IPS-18c (cell line): ENCODE measurements at regions not wholly inside any gene's neighbourhood (a gene's known extent, or its start where the extent isn't known, plus 50 kb on each side); places are given as distances from the start of the nearest gene placed in this dataset.
"Not testable (repeated sequence)": the region's sequence is repeated elsewhere in the genome, so short reads cannot be mapped to it uniquely, and the experiment has no call there.

ENCODE experiments used
- H3K4me3 ChIP-seq: 2 replicates; pipeline ENCODE4 v1.7.0; 2013; ENCODE audit warnings: low read depth, mild to moderate bottlenecking, low read length, moderate library complexity; ENCODE audit not compliant: insufficient read depth
- H3K9me3 ChIP-seq: one replicate; pipeline ENCODE4 v1.6.1; 2013; ENCODE audit warnings: mild to moderate bottlenecking, low read length, moderate library complexity; ENCODE audit not compliant: control insufficient read depth, insufficient read depth

DNA sequence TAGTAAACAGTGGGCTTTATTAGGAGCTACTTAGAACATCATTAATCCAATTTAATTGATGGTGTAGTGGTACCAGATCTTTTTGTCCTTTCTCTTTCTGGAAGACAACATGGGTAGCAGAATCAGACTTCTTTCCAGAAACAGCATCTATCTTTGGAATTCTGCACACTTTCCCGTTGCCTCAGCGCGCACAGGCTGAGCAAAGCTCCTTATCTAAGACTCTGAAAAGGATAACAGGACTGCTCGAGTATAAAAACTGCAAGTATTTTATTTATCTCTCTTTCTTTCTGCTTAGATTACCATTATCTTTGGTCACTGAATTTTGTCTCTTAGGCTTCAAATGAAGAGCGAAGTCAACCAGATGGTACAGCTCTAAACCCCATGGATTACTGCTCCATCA lies 191.7 kb downstream of the DHX15 start:
- Histone ChIP-seq H3K9me3 (no peaks in the 10 kb centered on the region), H3K4me3 (no peak overlapping the region)

DNA sequence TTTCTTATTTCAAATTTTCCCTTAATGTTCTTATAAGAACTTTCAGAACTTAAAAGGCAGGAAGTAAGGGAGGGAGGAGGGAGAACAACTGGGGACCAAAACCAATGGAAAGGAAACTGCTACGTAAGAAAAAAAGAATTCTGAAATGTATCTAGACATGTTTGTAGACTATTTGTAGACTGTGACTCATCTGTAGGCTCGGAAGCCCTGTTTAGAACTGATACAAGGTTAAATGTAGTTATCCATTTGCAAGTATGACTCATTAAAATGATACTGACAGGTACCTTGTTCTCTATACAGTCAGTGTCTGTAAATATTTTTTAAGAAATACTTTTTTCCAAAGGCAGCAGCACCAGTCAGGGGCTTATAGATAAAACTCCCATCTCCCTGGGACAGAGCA lies 202.0 kb downstream of the DHX15 start:
- H3K9me3 ChIP-seq: no peaks in the 10 kb centered on the region
- H3K4me3 ChIP-seq: no peak overlapping the region

GRCh38 chr4:24380957-24381665 lies 203.2 kb downstream of the DHX15 start:
- Histone ChIP-seq H3K4me3 (no peak overlapping the region), H3K9me3 (no peaks in the 10 kb centered on the region)

DNA sequence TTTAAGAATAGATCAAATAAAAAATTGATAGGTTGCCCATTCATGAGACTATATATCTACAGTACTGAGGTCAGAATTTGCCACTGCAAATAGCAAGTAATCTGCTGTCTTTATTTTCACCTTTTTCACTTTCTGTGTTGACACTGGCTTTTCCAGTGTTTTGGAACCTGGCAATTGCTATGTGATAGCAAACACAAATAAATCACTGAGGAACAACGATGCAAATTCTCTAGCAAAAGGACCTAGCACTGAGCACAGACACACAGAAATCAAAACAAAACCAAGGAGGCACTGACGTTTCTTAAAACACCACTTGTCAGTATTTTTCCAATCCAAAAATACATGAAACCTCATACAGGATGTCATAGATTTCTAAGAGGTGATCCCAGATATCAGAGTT lies 210.7 kb downstream of the DHX15 start:
- H3K4me3 ChIP-seq: no peak overlapping the region
- no peaks in the 10 kb centered on the region for H3K9me3 ChIP-seq

DNA sequence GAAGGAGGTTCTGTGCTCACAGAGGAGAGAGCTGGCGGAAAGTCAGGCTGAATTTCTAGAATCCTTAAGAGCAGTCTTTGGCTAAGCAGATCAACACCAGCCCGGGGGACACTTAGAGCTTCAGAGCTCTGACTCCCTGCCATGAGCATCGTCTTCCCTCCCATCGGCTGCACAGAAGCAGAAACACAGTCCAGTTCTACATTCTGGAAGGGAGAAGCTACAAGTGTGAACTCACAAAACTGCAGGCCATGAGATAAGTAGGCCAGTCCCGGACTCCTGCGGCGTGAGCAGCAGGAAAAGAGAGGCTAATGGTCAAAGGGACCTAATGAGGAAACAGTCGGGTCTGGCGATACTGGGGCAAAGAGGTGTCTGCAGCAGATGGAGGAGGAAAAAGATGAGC lies 211.5 kb downstream of the DHX15 start:
- Histone ChIP-seq H3K9me3 (no peaks in the 10 kb centered on the region), H3K4me3 (no peak overlapping the region)

- H3K9me3 ChIP-seq: no peaks in the 10 kb centered on the region
- no peak overlapping the region for H3K4me3 ChIP-seq
Observed at GRCh38 chr4:24372341-24372740, 212.0 kb downstream of the DHX15 start.

DNA sequence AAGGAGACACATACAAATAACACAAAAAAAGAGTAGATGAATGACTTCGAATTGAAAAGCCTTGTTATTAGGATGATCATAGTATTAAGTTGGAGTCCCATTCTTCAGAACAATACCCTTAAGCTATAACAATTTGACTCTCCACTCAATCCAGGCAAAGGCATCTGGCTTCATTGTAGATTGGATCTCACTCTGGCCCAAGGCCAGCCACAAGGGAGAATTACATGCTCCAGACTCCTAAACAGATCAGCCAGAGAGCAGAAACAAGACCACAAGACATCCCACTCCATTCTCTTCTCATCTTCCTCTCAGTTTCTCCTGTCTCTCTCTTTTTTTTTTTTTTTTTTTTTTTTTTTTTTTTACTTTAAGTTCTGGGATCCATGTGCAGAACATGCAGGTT lies 213.9 kb downstream of the DHX15 start:
- no peaks in the 10 kb centered on the region for H3K9me3 ChIP-seq
- H3K4me3 ChIP-seq: no peak overlapping the region

GRCh38 chr4:24369507-24370029 lies 214.8 kb downstream of the DHX15 start:
- H3K4me3 ChIP-seq: no peak overlapping the region
- H3K9me3 ChIP-seq: no peaks in the 10 kb centered on the region

- Histone ChIP-seq H3K4me3 (no peak overlapping the region), H3K9me3 (no peaks in the 10 kb centered on the region)
Observed at GRCh38 chr4:24368801-24369200, 215.6 kb downstream of the DHX15 start.

GRCh38 chr4:24364852-24365251 lies 219.5 kb downstream of the DHX15 start:
- Histone ChIP-seq H3K4me3 (no peak overlapping the region), H3K9me3 (no peaks in the 10 kb centered on the region)

DNA sequence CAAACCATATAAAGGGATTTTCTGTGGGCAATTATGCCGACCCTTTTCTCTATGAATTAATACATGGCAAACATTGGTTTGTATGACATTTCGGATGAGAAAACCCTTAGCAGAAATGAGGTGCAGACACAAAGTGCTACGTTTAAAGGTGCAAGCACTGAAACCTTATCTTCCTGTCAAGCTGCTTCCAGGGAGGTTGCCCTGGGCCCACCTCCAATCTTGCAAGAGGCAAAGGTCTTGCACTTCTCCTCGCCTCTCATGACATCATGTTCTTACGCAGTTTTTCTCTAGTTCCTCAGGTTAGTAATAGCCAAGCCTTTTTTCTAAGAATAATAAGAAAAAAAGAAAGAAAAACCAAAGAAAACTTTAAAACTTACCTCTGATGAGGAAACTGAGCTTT lies 220.1 kb downstream of the DHX15 start:
- H3K9me3 ChIP-seq: no peaks in the 10 kb centered on the region
- no peak overlapping the region for H3K4me3 ChIP-seq

GRCh38 chr4:24363751-24364150 lies 220.6 kb downstream of the DHX15 start:
- Histone ChIP-seq H3K4me3 (no peak overlapping the region), H3K9me3 (no peaks in the 10 kb centered on the region)

GRCh38 chr4:24352112-24352511 lies 232.2 kb downstream of the DHX15 start:
- Histone ChIP-seq H3K4me3 (no peak overlapping the region), H3K9me3 (no peaks in the 10 kb centered on the region)

- not testable (repeated sequence) for H3K4me3 ChIP-seq
Observed at GRCh38 chr4:24349168-24349996, 235.0 kb downstream of the DHX15 start.

GRCh38 chr4:24339260-24339659 lies 245.1 kb downstream of the DHX15 start:
- H3K4me3 ChIP-seq: no peak overlapping the region
- H3K9me3 ChIP-seq: no peaks in the 10 kb centered on the region

More at GRCh38 chr4:24349168-24349996, 235.0 kb downstream of the DHX15 start:
- not testable (repeated sequence) for H3K9me3 ChIP-seq

DNA sequence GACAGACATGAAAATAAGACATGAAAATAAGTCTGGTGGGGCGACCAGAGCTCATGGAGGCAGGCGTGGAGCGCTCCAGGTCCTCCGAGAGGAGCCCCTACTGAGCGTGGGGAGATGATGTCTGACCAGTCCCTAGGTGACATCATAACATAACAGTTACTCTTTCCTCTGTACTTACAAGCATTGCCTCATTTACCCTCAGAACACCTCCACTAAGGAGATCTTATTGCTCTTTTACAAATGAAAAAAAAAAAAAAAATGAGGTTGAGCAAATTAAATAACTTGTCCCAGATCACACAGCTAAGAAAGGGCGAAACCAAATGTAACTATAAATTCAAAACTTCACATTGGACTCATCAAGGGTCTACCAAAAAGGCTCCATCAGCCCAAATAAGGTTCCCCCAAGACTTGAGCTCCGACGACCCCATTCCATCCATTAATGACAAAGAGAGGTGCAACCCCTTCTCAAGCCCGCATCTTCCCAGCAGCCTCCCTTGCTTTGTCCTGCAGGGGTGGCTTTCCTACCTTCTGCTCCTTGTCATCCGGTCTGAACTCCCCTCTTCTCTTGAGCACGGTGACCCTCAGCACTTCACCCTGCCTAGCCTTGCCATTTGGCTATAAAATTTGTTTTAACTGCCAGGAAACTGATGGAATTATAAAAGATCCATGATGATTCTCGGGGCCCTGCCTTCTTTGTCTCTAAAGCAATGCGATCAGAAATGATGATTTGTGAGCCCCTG lies 246.7 kb downstream of the DHX15 start:
- Histone ChIP-seq H3K9me3 (no peaks in the 10 kb centered on the region), H3K4me3 (no peak overlapping the region)

- Histone ChIP-seq H3K9me3 (no peaks in the 10 kb centered on the region), H3K4me3 (no peak overlapping the region)
Observed at GRCh38 chr4:24335616-24336015, 248.7 kb downstream of the DHX15 start.

DNA sequence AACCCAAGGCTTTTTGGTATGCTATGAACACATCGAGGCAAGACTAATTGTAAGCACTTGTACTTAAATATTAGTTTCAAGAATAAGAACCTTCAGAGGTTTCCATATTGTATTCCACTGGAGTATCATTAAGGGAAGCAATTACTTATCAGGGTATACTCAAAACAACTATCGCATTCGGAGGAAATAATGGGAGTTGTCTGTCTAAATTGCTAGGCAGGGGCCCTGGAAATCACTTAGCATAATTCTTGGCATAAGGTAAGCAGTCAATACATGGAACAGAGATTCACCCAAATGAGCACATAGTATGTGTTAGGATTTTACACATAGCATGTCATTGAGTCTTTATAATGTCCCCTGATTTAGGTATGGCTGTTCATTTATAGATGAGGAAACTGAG lies 249.4 kb downstream of the DHX15 start:
- Histone ChIP-seq H3K4me3 (no peak overlapping the region), H3K9me3 (no peaks in the 10 kb centered on the region)
